ENCODE measurements at regions not wholly inside any gene's neighbourhood (a gene's known extent, or its start where the extent isn't known, plus 50 kb on each side); places are given as distances from the start of the nearest gene placed in this dataset.

DNA sequence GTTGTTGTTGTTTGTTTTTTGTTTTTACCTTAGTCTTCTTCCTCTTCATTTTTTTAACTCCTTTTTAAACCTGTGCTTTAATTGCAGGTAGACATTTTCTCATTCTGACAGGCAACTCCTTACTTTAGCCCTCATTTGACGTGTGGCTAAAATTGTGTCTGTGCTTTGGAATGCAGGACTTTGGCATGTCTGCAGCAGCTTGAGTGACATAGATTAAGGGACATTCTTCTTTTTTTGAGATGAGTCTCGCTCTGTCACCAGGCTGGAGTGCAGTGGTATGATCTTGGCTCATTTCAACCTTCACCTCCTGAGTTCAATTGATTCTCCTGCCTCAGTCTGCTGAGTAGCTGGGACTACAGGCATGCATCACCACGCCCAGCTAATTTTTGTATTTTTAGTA, 100.8 kb downstream of the FAT3 start:
- H3K4me3 ChIP-seq, result no peak overlapping the region
- no peak for TF ChIP-seq POLR2A (IDR thresholded peaks at IDR 0.05)
- TF ChIP-seq, protein P1, sequence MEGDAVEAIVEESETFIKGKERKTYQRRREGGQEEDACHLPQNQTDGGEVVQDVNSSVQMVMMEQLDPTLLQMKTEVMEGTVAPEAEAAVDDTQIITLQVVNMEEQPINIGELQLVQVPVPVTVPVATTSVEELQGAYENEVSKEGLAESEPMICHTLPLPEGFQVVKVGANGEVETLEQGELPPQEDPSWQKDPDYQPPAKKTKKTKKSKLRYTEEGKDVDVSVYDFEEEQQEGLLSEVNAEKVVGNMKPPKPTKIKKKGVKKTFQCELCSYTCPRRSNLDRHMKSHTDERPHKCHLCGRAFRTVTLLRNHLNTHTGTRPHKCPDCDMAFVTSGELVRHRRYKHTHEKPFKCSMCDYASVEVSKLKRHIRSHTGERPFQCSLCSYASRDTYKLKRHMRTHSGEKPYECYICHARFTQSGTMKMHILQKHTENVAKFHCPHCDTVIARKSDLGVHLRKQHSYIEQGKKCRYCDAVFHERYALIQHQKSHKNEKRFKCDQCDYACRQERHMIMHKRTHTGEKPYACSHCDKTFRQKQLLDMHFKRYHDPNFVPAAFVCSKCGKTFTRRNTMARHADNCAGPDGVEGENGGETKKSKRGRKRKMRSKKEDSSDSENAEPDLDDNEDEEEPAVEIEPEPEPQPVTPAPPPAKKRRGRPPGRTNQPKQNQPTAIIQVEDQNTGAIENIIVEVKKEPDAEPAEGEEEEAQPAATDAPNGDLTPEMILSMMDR (IDR thresholded peaks at IDR 0.05), result no peak
- no peaks in the 10 kb centered on the region for H3K27me3 ChIP-seq
- H3K4me1 ChIP-seq, result no peaks in the 10 kb centered on the region
- H3K27ac ChIP-seq, result no peak overlapping the region
- H3K9me3 ChIP-seq, result no peaks in the 10 kb centered on the region
- H3K36me3 ChIP-seq, result no peaks in the 10 kb centered on the region
- no peak for DNase-seq

DNA sequence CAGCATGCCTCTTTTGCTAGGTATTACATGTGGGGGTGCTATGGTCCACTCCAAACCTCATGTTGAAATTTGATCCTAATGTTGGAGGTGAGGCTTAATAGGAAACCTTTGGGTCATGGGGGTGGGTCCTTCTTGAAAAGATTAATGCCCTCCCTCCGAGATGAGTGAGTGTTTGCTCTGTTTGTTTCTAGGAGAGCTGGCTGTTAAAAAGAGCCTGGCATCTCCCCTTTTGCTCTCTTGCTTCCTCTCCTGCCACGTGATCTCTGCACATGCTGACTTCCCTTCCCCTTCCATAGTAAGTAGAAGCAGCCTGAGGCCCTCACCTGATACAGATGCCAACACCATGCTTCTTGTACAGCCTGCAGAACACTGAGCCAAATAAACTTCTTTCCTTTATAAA, 104.5 kb downstream of the FAT3 start:
- TF ChIP-seq, protein P1 (IDR thresholded peaks at IDR 0.05), result no peak
- no peak for TF ChIP-seq POLR2A (IDR thresholded peaks at IDR 0.05)

DNA sequence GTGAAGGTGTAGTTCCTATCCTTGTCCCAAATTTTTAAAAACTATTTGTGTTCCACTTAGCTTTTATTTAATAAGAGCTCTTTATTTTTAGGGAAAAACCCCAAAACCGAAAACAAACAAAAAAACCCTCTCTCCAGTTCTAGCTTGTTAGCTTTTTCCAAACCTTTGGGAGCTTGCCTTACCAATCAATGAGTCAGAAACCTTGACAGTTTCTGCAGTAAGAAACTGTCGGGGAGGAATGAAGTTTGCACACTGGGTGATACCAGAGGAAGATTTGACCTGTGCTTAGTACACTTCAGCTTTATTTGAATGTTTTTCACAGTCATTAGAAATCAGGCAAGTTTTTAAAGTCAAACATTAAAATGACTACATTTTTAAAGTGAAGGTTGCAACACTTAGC, 105.0 kb downstream of the FAT3 start:
- no peak for DNase-seq

More for the DNA sequence above, 104.5 kb downstream of the FAT3 start:
- Histone ChIP-seq H3K9me3 (no peaks in the 10 kb centered on the region), H3K27me3 (no peaks in the 10 kb centered on the region), H3K36me3 (no peaks in the 10 kb centered on the region), H3K4me3 (no peak overlapping the region), H3K27ac (no peak overlapping the region), H3K4me1 (no peaks in the 10 kb centered on the region)
- DNase-seq, result no peak

DNA sequence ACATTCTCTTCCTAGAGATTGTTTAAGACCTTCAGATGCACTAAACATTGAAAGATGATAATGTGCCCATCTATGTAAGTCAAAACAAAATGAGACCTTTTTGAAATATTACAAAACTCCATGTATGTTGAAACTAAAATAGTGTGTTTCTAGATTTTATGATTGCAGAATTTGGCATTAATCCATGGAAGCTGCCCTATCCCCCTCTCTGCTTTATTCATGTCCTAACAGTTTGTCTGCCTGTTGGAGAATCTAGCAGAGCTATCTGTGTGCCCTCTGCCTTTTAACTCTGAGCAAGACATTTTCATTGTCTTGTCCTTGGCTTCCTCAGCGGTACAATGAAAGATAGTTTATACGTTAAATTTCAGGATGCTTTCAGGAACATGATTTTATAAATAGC, 105.5 kb downstream of the FAT3 start:
- Histone ChIP-seq H3K36me3 (no peaks in the 10 kb centered on the region), H3K4me1 (no peaks in the 10 kb centered on the region), H3K27ac (no peak overlapping the region), H3K4me3 (no peak overlapping the region), H3K27me3 (no peaks in the 10 kb centered on the region), H3K9me3 (no peaks in the 10 kb centered on the region)
- DNase-seq, result no peak
- TF ChIP-seq, protein P1 (IDR thresholded peaks at IDR 0.05), result no peak
- TF ChIP-seq POLR2A (IDR thresholded peaks at IDR 0.05), result no peak

More for the DNA sequence above, 105.0 kb downstream of the FAT3 start:
- no peak overlapping the region for H3K4me3 ChIP-seq
- no peaks in the 10 kb centered on the region for H3K4me1 ChIP-seq
- no peaks in the 10 kb centered on the region for H3K36me3 ChIP-seq
- TF ChIP-seq, protein P1 (IDR thresholded peaks at IDR 0.05), result no peak
- TF ChIP-seq POLR2A (IDR thresholded peaks at IDR 0.05), result no peak
- no peak overlapping the region for H3K27ac ChIP-seq
- no peaks in the 10 kb centered on the region for H3K9me3 ChIP-seq
- no peaks in the 10 kb centered on the region for H3K27me3 ChIP-seq

DNA sequence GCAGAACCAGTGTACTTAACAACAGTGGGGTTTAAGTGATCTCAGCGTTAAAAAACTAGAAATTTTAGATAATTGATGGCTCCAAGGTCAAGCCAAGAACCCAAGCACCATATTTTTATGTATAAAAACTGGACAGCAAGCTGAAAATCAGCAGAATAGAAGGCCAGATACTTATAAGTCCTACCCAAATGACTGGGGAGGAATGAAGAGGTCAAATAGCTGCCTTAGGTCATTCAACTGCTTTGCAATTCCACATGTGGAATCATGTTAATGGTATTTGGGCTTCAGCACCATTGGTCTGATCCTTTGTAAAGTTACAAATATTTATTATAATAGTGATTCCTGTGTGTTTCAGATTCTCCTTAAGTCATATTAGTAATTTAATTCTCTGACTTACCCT, 108.4 kb downstream of the FAT3 start:
- H3K4me3 ChIP-seq, result no peak overlapping the region
- no peak overlapping the region for H3K27ac ChIP-seq
- H3K9me3 ChIP-seq, result no peaks in the 10 kb centered on the region
- H3K27me3 ChIP-seq, result no peaks in the 10 kb centered on the region
- TF ChIP-seq, protein P1 (IDR thresholded peaks at IDR 0.05), result no peak
- TF ChIP-seq POLR2A (IDR thresholded peaks at IDR 0.05), result no peak
- no peaks in the 10 kb centered on the region for H3K36me3 ChIP-seq
- DNase-seq, result no peak
- H3K4me1 ChIP-seq, result no peaks in the 10 kb centered on the region

DNA sequence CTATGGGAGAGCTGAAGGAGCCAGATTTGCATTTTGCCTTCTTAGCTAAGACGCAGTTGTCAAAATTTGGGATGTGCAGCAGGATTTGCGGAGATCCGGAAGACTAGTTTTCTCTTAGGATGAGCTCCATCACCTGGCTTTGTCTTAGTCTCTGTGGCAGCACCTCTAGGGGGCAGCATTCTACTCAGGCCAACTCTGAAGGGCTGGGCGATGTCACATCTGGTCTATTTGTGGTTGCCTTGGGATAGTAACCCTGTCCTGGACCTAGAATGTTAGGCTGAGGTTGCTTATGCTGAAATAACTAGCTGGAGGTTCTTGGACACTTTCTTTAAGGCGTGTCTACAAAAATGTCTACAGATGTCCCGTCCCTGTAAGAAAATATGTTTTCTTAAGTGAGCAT, 116.2 kb downstream of the FAT3 start:
- no peaks in the 10 kb centered on the region for H3K27me3 ChIP-seq
- H3K4me1 ChIP-seq, result no peaks in the 10 kb centered on the region
- no peak overlapping the region for H3K27ac ChIP-seq
- no peak for DNase-seq
- TF ChIP-seq, protein P1 (IDR thresholded peaks at IDR 0.05), result no peak
- no peak for TF ChIP-seq POLR2A (IDR thresholded peaks at IDR 0.05)
- no peaks in the 10 kb centered on the region for H3K36me3 ChIP-seq
- no peak overlapping the region for H3K4me3 ChIP-seq
- H3K9me3 ChIP-seq, result peaks cover 0 to 2% (median 0%) of the 10 kb centered on the region in 4 donors

Measured in Peyer's patch (tissue), 4 donors.